A673 (cell line): ENCODE measurements at regions not wholly inside any gene's neighbourhood (a gene's known extent, or its start where the extent isn't known, plus 50 kb on each side); places are given as distances from the start of the nearest gene placed in this dataset.

Experiments
- BruUV-seq: library from RNA; stranded (reverse); fragments of 400-500 nt; replicated peaks from 2 replicates; lab custom pipeline; 2021; lab: Mats Ljungman, UMichigan
- CTCF ChIA-PET: fragments of 300-600 bp; sonication (Branson Sonifier 250); formaldehyde crosslinking; loops from one replicate; lab custom pipeline; 2022; ENCODE audit warnings: antibody characterized with exemption; lab: Charles Lee
- POLR2A ChIA-PET: fragments of 300-600 bp; sonication (Branson Sonifier 250); formaldehyde crosslinking; loops from one replicate; lab custom pipeline; 2022; ENCODE audit warnings: antibody characterized with exemption; ENCODE audit not compliant: low non-redundant PET; lab: Charles Lee
- DNase-seq: peaks from one replicate; pipeline ENCODE4 v3.0.0-alpha.2; 2015; ENCODE audit warnings: low spot score
- H3K27ac ChIP-seq: fragments of 200-600 bp; sonication (generic); 2 replicates; pipeline ENCODE4 v1.5.1; 2016; ENCODE audit warnings: mixed run types, low read depth, mild to moderate bottlenecking, mixed read lengths, antibody characterized with exemption, low read length; ENCODE audit not compliant: poor library complexity, severe bottlenecking
- H3K27me3 ChIP-seq: fragments of 200-600 bp; sonication (generic); replicated peaks from 2 replicates; pipeline ENCODE4 v1.6.1; 2017; ENCODE audit warnings: mixed run types, low read depth, mild to moderate bottlenecking, mixed read lengths, antibody characterized with exemption, low read length; ENCODE audit not compliant: insufficient read depth, poor library complexity
- H3K36me3 ChIP-seq: fragments of 200-600 bp; sonication (generic); 2 replicates; pipeline ENCODE4 v1.6.1; 2016; ENCODE audit warnings: mixed run types, mild to moderate bottlenecking, mixed read lengths, antibody characterized with exemption, low read length; ENCODE audit not compliant: insufficient read depth, poor library complexity, severe bottlenecking
- H3K4me1 ChIP-seq: fragments of 200-600 bp; sonication (generic); 2 replicates; pipeline ENCODE4 v1.6.1; 2017; ENCODE audit warnings: mixed run types, mild to moderate bottlenecking, mixed read lengths, antibody characterized with exemption, low read length; ENCODE audit not compliant: insufficient read depth, poor library complexity, severe bottlenecking
- H3K4me3 ChIP-seq: fragments of 200-600 bp; sonication (generic); 2 replicates; pipeline ENCODE4 v1.5.1; 2016; ENCODE audit warnings: low read depth, mixed run types, mild to moderate bottlenecking, mixed read lengths, low read length; ENCODE audit not compliant: poor library complexity, severe bottlenecking
- H3K9me3 ChIP-seq: fragments of 200-600 bp; sonication (generic); 2 replicates; pipeline ENCODE4 v1.6.1; 2016; ENCODE audit warnings: mixed run types, low read depth, mild to moderate bottlenecking, mixed read lengths, antibody characterized with exemption, low read length; ENCODE audit not compliant: poor library complexity, severe bottlenecking
- CTCF ChIP-seq: fragments of 300-800, 200-600 bp; sonication (generic); conservative IDR thresholded peaks from 2 replicates; pipeline ENCODE4 v1.5.1; 2017; ENCODE audit warnings: low read depth, mild to moderate bottlenecking, antibody characterized with exemption, low read length, moderate library complexity, mixed read lengths
- EZH2 ChIP-seq: fragments of 200-600 bp; sonication (generic); IDR thresholded peaks from 2 replicates; pipeline ENCODE4 v1.6.1; 2017; ENCODE audit warnings: borderline replicate concordance, low read depth, mild to moderate bottlenecking, mixed read lengths, antibody characterized with exemption, low read length; ENCODE audit not compliant: poor library complexity, severe bottlenecking
- intact Hi-C: fragments of 100-400 bp; cut with micrococcal nuclease; formaldehyde crosslinking; loops from one replicate; pipeline ENCODE4 v1.10.0; 2022; ENCODE audit not compliant: unreplicated experiment

GRCh38 chr1:184292101-184292500 lies 94.7 kb upstream of the C1orf21 start:
- H3K27ac ChIP-seq = no peak overlapping the region
- H3K27me3 ChIP-seq = no peaks in the 10 kb centered on the region
- TF ChIP-seq EZH2 (no peak), CTCF (no peak)
- H3K36me3 ChIP-seq = no peaks in the 10 kb centered on the region
- no peak overlapping the region for H3K4me3 ChIP-seq
- no peak for DNase-seq
- peaks cover 17% of the 10 kb centered on the region for H3K4me1 ChIP-seq
- peaks cover 14% of the 10 kb centered on the region for H3K9me3 ChIP-seq
- POLR2A ChIA-PET = no interaction called here
- intact Hi-C loops = no loop called here
- CTCF ChIA-PET = no interaction called here
- BruUV-seq = no TSS peak

- no peak for TF ChIP-seq EZH2
- no peak for TF ChIP-seq CTCF
- DNase-seq = no peak
- no peak overlapping the region for H3K27ac ChIP-seq
- H3K27me3 ChIP-seq = no peaks in the 10 kb centered on the region
- ChIA-PET CTCF (no interaction called here), POLR2A (no interaction called here)
- H3K9me3 ChIP-seq = peaks cover 14% of the 10 kb centered on the region
- H3K36me3 ChIP-seq = no peaks in the 10 kb centered on the region
- BruUV-seq = no TSS peak
- H3K4me3 ChIP-seq = no peak overlapping the region
- peaks cover 37% of the 10 kb centered on the region for H3K4me1 ChIP-seq
- intact Hi-C loops = no loop called here
Measured at GRCh38 chr1:184294101-184294500, 92.7 kb upstream of the C1orf21 start.

- no TSS peak for BruUV-seq
- Histone ChIP-seq H3K9me3 (no peaks in the 10 kb centered on the region), H3K4me1 (peaks cover 47% of the 10 kb centered on the region), H3K36me3 (no peaks in the 10 kb centered on the region), H3K27me3 (no peaks in the 10 kb centered on the region), H3K27ac (peak overlapping the region; percentile 85), H3K4me3 (peak overlapping the region; percentile 6)
- intact Hi-C loops = no loop called here
- peak; percentile 98 for DNase-seq
- ChIA-PET CTCF (interaction anchor here (1.0 kb wide), 1 partner anchor 367 kb away, joined by 3 read pairs; no protein-coding TSS in a partner anchor), POLR2A (interaction anchor here (0.6 kb wide), 1 partner anchor 786 kb away, joined by 3 read pairs; no protein-coding TSS in a partner anchor)
- no peak for TF ChIP-seq EZH2
- no peak for TF ChIP-seq CTCF
Measured at GRCh38 chr1:184296466-184297243, 90.2 kb upstream of the C1orf21 start.
